Hematopoietic multipotent progenitor cell treated with erythropoietin and hydrocortisone succinate and interleukin-3 and kit ligand, for 4 days (in vitro differentiated cells): ENCODE measurements at regions not wholly inside any gene's neighbourhood (a gene's known extent, or its start where the extent isn't known, plus 50 kb on each side); places are given as distances from the start of the nearest gene placed in this dataset.
"Not testable (repeated sequence)": the region's sequence is repeated elsewhere in the genome, so short reads cannot be mapped to it uniquely, and the experiment has no call there.

ENCODE experiments used
- DNase-seq: peaks from one replicate; pipeline ENCODE4 v3.0.0-alpha.2; 2015

DNA sequence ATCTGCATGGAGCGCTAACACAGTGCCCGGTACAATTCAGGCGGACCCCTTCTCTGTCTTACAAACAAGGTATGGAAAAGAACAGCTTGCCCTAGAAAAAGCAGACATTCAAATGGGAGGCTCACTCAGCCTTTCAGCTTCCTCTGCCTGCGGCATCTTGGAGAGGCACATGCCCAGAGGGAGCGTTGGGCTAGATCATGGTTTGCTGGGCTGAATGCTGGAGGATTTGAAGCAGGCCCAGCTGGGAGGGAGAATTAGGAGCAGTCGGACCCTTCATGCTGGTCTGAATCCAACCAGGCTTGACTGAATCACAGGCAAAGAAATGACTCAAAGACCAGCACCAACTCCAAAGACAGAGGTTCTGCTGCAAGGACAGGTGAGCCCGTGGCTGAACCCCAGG lies 286.7 kb upstream of the FRG1 start:
- DNase-seq: not testable (repeated sequence)

DNA sequence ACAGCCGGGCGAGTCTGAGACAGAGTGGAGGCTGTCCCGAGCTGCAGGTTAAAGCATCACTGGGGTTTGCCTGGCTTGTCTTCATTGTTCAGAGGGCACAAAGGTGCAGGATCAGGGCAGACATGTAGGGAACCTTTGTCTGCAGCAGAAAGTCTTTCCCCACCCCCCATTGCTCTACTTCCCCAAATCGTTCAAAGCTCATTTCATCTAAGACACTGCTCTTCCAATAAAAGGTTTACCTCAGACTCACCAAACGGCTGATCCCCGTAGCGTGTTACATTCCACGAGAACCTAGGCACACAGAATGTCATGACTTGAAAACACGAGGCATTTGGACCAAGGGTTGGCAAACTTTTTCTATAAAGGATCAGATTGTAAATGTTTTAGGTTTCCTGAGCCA lies 286.3 kb upstream of the FRG1 start:
- DNase-seq: peak; percentile 47

DNA sequence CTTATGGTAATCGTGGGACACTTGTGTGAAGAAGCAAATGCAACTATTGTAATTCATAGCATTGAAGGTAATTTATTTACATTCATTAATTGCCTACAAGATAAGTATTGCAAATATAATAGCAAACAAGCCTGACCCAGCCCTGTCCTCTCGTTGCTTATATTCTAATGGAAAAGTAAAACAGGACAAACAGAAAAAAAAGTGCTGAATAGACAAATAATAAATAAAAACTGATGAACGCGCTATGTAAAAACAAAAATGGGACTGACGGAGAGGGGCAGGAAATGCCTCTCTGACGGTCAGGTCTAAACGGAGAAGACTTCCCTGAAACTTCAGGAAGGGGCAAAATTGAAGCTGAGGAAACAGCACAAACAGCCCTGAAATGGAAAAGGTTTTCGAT lies 284.9 kb upstream of the FRG1 start:
- not testable (repeated sequence) for DNase-seq

DNA sequence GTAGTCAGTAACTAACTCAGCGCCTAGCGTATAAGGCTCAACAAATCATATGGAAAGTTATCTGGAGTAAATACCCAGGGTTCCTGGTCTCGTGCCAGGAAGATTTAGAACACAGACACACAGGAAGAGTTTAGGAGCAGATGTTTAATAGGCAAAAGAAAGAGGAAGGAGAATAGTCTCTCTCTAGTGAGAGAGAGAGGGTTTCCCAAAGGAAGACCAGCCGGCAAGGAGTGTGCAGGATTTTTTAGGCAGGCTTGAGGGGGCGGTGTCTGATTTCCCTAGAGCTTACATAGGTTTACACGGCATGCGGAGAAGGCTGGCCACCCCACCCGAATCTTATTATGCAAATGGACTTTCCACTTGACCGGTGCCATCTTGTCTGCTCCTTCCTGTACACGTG lies 284.0 kb upstream of the FRG1 start:
- peak; percentile 69 for DNase-seq

DNA sequence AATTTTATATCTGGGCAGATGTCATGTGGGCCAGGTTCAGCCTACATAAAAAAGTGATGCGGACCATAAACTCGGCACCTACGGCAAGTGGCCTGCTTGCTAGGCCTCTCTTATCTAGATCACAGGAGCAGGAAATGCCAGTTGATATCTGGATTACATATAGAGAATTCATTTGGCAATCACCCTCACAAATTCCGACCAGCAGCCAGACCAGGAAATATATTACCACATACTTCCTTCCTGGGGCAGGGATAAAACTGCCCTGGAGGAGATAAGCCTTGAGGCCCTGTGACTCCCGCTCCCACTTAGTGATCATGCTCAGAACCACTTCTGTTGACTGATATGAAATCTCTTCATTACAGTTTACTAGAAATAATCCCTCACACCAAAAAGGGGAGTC lies 282.4 kb upstream of the FRG1 start:
- peak; percentile 83 for DNase-seq

DNA sequence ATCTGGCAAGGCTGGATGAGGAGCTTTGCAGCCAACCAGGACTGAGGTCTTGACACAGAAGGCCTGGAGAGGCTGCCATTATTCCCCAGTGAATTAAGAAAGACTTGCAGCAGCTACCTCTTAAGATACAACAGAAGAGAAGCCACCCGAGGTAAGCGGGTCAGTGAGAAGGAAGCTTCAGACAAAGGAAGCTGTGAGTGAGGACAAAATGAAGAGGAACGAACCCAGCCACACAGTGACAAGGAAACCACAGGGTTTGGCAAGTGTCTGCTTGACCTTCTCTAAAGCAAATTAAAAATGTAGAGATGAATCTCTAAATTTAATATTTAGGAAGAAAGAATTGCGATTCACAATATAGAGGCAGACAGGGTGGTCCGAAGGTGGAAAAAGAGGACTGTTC lies 281.8 kb upstream of the FRG1 start:
- peak; percentile 55 for DNase-seq

DNA sequence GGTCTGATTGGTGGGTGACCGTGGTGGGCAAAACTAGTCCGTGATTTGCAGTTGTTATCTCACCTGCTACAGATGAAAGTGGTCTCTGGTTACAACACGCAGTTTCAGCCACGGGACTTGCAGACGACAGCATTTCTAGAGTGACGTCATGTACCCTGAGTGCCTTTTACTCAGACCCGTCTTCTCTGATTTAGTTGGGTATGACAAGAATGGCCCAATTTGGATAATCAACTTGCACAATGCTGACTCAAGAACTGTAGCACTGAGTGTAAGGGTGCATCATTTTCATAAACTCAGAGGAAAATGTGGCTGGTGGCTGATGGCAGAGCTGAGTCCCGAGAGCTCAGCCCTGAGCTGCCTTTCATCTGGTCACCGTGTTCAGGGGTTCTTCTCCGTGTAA lies 281.4 kb upstream of the FRG1 start:
- peak; percentile 55 for DNase-seq

DNA sequence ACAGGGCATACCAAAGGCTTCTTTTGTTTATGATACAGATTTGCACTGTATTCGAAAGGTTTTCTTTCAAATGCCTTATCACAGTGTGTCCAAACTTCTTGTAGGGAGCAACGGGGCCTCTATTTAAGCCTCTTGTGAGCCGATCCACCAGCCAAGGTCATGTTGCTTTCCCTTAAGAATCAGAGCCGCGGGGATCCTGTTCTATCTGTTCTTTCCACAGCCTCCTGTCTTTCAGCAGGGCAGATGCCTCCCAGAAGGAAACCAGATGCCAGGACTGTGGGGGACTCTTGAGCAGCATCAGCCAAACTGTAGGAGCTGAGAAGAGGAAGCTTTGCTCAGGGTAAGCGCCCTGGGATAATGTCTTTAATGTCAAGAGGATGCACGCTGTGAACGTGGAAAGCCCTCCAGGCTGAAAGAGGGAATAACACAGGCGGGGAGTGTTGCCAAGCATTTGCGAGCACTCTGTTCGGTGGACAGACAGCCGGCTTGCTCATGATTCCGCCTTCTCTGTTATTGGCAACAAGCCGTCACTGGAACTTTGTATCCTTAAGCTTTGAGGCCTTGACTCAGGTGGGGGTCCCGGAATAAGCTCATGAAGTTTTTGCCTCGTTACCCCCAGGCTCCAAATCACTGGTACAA lies 279.8 kb upstream of the FRG1 start:
- no peak for DNase-seq

DNA sequence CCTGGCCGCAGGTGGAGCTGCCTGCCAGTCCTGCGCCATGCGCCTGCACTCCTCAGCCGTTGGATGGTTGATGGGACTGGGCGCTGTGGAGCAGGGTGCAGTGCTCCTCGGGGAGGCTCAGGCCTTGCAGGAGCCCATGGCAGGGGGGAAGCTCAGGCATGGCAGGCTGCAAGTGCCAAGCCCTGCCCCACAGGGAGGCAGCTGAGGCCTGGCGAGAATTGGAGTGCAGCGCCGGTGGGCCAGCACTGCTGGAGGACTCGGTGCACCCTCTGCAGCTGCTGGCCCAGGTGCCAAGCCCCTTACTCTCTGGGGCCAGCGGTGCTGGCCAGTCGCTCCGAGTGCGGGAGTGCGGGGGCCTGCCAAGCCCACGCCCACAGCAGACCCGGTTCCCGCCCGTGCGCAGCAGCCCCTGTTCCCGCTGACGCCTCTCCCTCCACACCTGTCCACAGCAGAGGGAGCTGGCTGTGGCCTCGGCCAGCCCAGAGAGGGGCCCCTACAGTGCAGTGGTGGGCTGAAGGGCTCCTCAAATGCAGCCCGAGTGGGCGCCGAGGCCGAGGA lies 275.9 kb upstream of the FRG1 start:
- no peak for DNase-seq

DNA sequence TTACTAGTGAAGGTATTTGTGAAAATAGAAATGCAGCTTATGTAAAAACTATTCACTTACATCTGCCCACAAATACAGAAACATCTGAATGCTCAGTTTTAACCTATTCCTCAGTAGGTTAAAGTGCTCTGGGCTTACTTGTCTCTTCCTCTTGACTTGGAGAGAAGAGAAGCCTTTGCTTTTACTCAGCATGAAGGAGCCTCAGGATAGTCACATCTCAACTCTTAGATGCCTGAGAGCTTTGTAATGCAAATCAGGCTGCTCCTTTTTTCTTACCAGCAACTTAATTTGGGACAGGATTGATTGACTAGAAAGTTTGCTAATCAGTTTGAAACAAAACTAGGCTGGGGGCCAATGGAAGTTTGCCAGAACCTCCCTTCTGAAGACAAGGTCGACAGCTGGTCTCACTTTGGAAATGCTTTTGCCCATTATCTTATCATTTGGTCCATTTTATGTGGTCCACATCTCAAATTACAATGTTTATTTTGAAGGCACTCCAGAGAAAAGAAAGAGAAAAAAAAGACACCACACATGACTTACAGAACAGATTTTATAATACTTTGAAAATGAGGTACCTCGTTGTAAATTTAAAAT lies 274.9 kb upstream of the FRG1 start:
- DNase-seq: not testable (repeated sequence)

DNA sequence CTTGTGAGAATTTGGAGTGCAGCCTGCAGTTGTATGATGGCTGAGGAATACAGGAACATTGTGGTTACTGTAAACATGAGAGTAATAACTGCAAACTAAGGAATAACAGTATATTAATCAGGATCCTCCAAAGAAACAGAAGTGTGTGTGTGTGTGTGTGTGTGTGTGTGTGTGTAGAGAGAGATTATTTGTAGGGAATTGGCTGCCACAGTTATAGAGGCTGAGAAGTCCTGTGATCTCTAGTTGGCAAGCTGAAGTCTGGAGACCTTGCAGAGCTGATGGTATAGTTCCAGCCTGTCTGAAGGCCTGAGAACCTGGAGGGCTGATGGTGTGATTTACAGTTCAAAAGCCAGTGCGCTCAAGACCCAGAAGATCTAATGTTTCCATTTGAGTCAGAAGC lies 273.3 kb upstream of the FRG1 start:
- DNase-seq: not testable (repeated sequence)

DNA sequence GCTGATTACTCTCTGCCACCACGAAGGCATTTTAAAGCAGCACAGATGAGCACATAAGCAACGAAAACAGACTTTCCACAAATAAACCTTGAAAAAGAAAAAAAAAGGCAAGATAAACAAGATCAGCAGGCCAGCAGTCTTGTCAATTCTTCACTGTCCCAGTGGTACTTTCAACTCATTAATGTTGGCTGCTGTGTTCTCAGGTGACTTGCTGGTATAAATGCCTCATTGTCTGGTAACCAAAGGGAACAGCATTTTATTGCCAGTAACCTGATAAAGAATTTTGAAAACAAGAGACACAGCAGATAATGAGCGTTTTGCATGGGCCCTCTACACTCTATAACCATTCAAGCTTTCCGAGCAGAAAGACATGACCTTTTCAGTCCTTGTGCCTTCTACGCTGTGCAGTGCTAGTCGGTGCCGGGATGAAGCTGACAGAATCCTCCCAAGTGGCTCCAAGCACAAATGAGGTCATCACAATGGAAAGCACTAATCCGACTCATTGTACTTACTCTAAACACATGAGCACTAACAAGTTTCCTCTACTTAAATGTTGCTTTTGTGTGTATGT lies 242.9 kb upstream of the FRG1 start:
- not testable (repeated sequence) for DNase-seq

DNA sequence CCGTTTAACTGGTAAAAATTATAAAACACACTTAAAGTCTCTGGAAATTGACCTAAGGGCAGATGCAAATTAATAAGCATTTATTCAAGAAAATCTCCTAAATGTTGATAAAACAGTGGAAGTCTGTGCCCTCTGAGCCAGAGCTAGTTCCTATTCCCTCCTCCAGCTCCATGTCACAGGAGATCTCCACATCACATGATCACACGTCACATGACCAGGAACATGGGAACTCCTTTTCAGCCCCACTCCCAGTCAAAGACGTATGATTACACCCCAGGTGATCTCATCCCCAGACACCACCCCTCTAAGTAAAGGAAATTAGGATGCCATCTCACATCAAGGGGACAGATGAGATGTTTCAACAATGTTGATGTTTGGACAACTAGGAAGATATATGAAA lies 237.7 kb upstream of the FRG1 start:
- DNase-seq: not testable (repeated sequence)

DNA sequence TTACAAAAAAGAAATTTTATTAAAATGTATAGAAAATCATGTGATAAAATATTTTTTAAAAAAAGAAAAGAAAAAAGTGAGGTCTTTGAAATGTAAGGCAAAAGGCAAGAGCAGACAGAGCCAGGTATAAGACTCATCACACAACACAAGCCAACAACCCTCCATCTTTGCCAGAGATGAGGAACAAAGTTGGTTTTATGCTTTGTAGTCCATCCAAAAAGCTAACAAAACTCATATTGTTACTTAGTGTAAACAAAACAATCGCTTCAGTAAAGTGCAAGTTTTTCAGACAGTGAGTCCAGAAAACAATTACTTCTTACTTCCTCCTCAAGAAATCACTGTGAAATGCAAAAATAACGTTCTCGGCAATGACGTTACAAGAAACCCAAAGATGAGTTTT lies 233.9 kb upstream of the FRG1 start:
- not testable (repeated sequence) for DNase-seq

DNA sequence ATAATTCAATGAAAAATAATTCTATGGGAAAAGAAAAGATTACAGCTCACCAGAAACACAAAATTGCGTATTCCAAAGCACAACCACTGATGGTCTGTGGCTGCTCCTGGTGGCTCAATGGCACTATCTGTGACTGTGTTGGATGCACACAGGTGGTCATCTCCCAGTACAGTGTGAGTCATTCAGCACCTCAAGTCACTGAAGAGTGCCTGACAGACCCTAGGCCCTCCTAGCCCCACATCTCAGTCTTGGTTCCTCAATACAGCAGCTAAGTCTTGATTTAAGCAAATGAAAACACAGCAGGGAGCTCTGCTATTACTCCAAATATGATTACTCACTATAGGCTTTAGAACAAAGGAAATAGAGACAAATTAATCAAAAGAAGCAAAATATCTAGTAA lies 233.4 kb upstream of the FRG1 start:
- DNase-seq: not testable (repeated sequence)

DNA sequence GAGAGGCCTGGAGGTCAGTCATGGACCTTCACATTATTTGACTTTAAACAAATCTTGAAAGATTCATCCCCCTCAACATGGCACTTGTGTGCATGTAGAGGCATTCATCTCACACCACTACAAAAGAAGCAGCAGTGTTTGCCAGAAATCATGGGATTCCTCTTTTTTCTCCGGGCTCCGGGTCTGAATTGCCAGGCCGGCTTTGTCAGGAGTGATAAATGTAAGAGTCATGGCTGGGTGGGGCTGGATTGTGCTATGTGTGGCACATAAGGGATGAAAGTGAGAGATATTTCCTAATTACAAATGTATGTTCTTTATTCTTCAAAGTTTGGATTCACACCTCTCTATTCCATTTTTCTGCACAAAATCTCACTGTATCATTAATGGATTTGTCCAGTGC lies 228.7 kb upstream of the FRG1 start:
- not testable (repeated sequence) for DNase-seq

DNA sequence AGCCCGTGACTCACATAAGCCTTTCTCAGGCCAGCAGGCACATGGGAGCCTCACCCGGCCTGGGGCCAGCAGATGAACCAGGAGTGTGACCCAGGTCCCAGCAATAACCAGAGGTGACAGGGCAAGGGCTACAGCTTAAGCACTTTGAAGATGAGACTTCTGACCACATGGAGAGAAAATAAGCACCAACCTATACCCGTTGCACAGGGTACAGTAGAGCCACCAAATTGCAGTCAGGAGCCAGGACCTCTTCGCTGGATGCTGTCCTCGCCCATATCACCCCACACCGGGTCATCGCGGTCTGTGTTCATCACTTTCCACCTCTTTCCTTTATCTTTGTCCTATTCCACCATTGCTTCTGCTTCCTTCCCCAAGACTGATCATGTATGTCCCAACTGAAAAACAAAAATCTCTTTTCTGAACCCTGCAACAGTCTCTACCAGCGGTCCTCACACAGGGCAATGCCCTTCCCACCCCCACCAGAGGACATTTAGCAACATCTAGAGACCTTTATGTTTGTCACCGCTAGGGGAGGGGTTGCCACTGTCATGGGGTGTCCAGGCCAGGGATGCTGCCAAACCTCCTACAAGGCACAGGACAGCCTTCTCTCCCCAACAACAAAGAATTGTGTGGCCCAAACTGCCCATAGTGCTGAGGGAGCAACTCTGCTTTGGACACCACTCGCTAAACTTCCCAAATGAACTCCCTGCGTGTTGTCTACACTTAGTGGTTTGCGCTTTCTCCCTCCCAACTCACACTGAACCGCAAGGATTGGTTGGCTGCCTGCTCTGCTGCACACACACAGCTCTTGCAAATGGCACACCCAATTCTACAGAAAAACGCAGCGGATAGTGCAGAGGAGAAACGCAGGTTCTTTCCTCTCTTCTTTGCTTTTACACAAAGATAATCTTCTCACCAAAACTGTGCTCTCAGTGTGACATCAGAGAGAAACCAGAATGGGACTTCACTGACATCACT lies 219.4 kb upstream of the FRG1 start:
- not testable (repeated sequence) for DNase-seq

DNA sequence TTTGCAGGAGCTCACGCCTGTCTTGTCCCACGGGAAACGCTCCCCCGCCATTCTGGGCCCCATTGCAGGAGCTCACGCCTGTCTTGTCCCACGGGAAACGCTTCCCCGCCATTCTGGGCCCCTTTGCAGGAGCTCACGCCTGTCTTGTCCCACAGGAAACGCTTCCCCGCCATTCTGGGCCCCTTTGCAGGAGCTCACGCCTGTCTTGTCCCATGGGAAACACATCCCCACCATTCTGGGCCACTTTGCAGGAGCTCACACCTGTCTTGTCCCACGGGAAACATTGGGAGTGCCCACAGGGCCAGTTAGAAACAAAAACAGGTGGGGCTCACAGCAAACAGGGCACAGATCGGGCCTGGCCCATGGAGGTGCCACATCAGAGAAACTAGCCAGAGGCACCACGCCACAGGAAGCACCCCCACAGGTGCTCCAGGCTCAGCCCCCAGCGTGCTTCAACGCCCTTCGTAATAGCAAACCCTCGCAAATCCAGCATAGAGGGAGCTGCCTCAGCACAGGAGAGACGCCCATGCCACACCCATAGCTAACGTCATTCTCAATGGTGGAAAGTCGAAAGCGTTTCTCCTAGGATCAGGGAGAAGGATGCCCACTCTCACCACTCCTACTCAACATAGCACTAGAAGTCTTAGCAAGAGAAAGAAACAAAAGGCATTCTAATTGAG lies 218.2 kb upstream of the FRG1 start:
- not testable (repeated sequence) for DNase-seq

DNA sequence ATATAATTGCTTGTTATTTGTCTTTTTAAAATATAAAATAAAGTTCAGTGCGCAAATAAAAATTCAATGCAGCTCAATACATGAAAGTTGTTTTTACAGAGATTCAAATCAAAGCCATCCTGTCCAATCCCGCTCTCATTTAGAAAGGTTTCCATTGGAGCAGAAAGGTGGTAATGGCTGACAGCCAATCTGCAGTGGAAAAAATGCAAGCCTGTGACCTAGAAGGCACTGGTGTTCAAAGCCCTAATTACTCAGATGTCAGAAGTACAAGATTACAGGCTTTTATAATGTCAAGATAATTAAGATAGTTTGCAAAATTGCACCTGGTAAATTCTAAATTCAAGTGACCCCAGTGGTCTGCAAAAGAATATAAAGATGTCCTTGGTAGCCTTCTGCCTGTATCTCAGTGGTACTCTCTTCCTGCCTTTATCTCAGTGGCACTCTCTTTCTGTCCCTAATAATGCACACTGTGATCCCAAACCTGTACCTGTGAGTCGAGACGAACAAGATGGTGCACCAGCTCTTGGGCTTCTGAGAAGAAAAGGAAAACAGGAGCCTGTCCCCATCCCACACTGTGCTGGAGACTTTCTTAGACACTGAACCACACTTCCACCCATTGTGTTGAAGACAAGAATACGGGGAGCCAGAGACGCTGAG lies 212.6 kb upstream of the FRG1 start:
- not testable (repeated sequence) for DNase-seq

DNA sequence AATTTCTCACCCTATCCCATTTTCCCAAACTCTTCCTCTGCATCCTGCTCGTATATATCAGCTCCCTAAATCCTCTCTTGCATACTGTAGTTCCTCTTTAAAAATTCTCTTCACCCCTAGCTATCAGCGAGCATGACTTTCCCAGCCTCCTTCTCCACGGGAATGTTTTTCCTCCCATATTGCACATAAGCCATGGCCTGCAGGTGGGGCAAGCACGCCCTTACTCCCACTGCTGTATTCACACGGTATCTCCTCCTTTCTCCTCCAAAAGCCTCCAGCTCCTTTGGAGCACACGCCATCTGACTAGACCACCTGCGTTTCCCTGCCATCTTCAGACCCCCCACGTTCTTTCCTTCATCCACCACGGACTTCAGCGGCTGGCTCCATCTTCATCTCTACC lies 208.7 kb upstream of the FRG1 start:
- not testable (repeated sequence) for DNase-seq

DNA sequence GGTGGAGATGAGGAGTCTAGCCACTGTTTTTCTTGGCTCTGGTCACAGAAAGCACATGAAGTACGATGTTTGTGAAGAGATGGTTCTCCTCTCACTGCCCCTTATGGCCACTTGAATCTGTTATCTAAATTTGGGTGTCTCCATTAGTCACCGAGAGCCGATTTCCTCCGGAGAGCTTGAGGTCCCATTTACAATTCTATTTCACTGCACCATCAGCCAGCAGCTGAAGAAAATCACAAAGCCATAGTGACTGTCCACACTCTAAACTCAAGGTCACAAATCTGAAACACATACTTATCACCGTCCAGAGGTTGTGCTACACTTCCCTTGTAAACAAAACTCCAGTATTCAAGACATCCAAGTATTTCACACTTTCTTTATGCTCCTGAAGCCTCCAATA lies 207.2 kb upstream of the FRG1 start:
- DNase-seq: not testable (repeated sequence)
